ENCODE measurements at regions not wholly inside any gene's neighbourhood (a gene's known extent, or its start where the extent isn't known, plus 50 kb on each side); places are given as distances from the start of the nearest gene placed in this dataset.
"Not testable (repeated sequence)": the region's sequence is repeated elsewhere in the genome, so short reads cannot be mapped to it uniquely, and the experiment has no call there.

DNA sequence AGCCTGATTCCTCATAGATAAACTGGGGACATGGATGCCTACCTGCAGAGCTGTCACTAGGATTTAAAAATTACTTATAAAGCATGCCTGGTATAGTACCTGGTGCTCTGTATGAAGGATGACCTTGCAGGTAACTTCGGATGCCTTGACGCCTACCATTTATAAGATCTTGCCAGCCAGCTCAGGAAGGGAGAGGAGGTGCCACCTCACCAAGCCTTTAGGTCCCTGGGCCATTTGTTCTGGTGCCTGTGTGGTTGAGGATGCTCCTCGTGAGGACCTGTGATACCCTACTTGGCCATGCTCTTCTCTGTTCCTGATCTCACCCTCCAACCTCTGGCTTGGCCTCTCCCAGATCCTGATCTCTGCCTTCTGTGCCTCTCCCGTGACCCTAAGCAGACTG, 85.2 kb downstream of the FDX1 start:
- H3K4me1 Mint-ChIP-seq (ENCODE audit: low read depth) = no peaks in the 10 kb centered on the region
- intact Hi-C loops (cut with micrococcal nuclease) = no loop called here
- H3K9me3 Mint-ChIP-seq = peaks cover 2% of the 10 kb centered on the region
- no peaks in the 10 kb centered on the region for H3K36me3 Mint-ChIP-seq (ENCODE audit: low read depth)
- CTCF ChIA-PET = interaction anchor here (0.7 kb wide), 1 partner anchor 133 kb away, joined by 3 read pairs; no protein-coding TSS in a partner anchor
- peaks cover 6% of the 10 kb centered on the region for H3K27me3 Mint-ChIP-seq (ENCODE audit: low read depth)
- no peak for DNase-seq
- no peak overlapping the region for H3K4me3 Mint-ChIP-seq
- H3K27ac Mint-ChIP-seq = no peak overlapping the region

DNA sequence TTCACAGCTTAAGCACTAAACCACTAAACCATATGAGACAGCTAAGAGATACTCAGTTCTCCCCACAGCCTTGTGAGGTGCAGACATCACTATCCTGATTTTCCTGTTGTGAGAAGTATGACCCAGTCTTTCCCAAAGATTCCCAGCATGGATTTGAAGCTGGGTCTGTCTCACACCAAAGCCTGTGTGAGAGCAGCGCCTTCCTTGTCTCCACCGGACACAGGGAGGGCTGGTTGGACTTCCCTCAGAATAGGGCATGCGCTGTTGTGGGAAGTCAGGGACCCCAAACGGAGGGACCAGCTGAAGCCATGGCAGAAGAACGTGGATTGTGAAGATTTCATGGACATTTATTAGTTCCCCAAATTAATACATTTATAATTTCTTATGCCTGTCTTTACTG, 87.6 kb downstream of the FDX1 start:
- H3K4me1 Mint-ChIP-seq (ENCODE audit: low read depth); H3K36me3 Mint-ChIP-seq (ENCODE audit: low read depth); DNase-seq; H3K4me3 Mint-ChIP-seq; H3K27ac Mint-ChIP-seq; H3K9me3 Mint-ChIP-seq; H3K27me3 Mint-ChIP-seq (ENCODE audit: low read depth); intact Hi-C loops (cut with micrococcal nuclease): not testable (repeated sequence)
- CTCF ChIA-PET = interaction anchor here (0.6 kb wide), 1 partner anchor 313 kb away, joined by 4 read pairs; no protein-coding TSS in a partner anchor

DNA sequence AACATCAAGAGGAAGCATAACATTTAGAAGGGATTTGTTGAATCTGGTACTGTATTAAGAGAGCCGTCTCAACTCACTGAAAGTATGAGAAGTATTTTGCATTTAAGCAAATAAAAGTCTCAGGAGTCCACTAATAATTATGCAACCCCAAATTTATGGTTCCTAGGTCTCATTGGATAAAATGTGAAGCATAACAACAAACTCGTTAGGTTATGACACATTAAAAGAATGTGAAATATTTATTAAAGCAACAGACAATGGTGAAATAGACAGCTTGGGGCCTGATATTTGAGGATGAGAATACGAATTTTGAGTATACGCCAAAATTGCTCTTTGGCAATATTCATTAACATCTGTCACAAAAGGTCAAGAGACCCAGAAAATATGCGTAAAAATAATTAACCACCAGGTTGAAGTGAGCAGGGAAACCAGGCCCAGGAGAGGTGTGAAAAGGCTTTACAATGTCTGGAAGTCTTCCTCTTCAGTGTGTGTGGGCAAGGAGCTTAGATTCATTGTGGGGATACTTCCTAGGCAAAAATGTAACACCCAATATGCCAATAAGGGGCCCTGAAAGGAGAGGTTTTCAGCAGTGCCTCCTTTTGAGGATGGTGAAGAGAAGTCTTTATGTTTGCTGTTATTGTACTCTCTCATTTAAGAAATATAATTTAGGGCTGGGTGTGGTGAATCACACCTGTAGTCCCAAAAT, 89.2 kb downstream of the FDX1 start:
- Mint-ChIP-seq H3K36me3 (ENCODE audit: low read depth) (no peaks in the 10 kb centered on the region), H3K4me3 (no peak overlapping the region), H3K4me1 (ENCODE audit: low read depth) (no peaks in the 10 kb centered on the region), H3K27me3 (ENCODE audit: low read depth) (no peaks in the 10 kb centered on the region), H3K9me3 (peaks cover 8% of the 10 kb centered on the region), H3K27ac (no peak overlapping the region)
- intact Hi-C loops (cut with micrococcal nuclease) = no loop called here
- DNase-seq = no peak
- CTCF ChIA-PET = no interaction called here

DNA sequence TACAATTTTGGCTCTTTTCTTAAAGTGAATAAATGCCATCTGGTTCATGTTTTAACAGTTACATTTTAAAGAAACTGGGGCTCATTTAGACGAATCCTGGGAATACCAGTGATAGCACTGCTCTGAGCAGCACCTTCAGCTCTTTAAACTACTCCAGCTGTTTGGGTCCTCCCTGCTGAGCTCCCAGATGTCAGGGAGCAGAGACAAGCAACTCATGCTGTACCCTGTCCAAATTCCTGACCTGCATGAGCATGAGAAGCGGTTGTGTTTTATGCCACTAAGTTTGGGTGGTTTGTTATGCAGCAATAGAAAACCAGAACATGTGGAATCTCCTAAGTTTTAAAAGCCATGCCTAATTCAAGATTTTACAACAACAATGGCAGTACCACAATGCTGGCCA, 90.0 kb downstream of the FDX1 start:
- DNase-seq = no peak
- CTCF ChIA-PET = interaction anchor here (0.6 kb wide), 1 partner anchor 65 kb away, joined by 3 read pairs; no protein-coding TSS in a partner anchor
- Mint-ChIP-seq H3K27me3 (ENCODE audit: low read depth) (no peaks in the 10 kb centered on the region), H3K36me3 (ENCODE audit: low read depth) (no peaks in the 10 kb centered on the region), H3K9me3 (peaks cover 8% of the 10 kb centered on the region), H3K27ac (no peak overlapping the region), H3K4me1 (ENCODE audit: low read depth) (no peaks in the 10 kb centered on the region), H3K4me3 (no peak overlapping the region)
- intact Hi-C loops (cut with micrococcal nuclease) = no loop called here

DNA sequence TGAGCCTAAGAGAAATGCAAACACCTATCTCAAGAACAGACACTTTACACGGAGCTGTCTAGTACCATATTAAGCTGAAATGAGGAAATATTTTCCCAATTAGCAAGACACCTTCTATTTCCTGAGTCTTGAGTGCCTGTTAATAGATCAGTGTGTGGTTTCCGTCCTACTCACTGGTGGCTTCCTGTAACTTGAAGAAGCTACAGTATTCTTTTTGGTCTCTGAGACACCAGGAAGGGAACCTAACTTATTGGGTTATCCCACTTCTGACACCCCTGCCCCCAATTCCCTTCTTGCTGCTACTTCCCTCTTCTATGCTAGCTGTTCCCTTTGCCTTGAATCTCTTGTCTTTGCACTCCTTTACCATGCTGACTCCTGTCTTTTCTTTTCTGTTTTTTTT, 92.7 kb downstream of the FDX1 start:
- no peaks in the 10 kb centered on the region for H3K4me1 Mint-ChIP-seq (ENCODE audit: low read depth)
- H3K4me3 Mint-ChIP-seq = no peak overlapping the region
- H3K27ac Mint-ChIP-seq = no peak overlapping the region
- CTCF ChIA-PET = no interaction called here
- H3K27me3 Mint-ChIP-seq (ENCODE audit: low read depth) = no peaks in the 10 kb centered on the region
- intact Hi-C loops (cut with micrococcal nuclease) = no loop called here
- no peak for DNase-seq
- H3K9me3 Mint-ChIP-seq = peaks cover 8% of the 10 kb centered on the region
- no peaks in the 10 kb centered on the region for H3K36me3 Mint-ChIP-seq (ENCODE audit: low read depth)

DNA sequence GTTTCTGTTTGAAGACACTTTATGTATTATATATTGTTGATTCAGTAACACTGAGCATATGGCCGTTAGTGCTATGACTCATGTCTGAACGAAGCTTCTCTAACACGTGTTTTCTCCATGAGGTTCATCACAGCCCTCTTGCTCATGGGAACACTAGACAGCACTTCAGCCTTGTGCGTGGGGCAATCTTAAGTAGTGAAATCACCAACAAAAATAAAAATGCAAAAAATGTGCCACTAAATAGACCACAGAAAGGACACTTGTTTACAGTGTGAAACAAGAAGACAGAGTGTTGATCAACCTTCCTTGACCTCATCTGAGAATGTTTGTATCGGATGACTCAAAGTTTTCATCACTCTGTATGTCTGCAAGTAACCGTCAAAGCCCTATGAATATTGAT, 94.5 kb downstream of the FDX1 start:
- Mint-ChIP-seq H3K27ac (no peak overlapping the region), H3K36me3 (ENCODE audit: low read depth) (no peaks in the 10 kb centered on the region), H3K4me3 (no peak overlapping the region), H3K27me3 (ENCODE audit: low read depth) (no peaks in the 10 kb centered on the region), H3K4me1 (ENCODE audit: low read depth) (no peaks in the 10 kb centered on the region), H3K9me3 (peaks cover 14% of the 10 kb centered on the region)
- intact Hi-C loops (cut with micrococcal nuclease) = no loop called here
- CTCF ChIA-PET = no interaction called here
- DNase-seq = no peak

DNA sequence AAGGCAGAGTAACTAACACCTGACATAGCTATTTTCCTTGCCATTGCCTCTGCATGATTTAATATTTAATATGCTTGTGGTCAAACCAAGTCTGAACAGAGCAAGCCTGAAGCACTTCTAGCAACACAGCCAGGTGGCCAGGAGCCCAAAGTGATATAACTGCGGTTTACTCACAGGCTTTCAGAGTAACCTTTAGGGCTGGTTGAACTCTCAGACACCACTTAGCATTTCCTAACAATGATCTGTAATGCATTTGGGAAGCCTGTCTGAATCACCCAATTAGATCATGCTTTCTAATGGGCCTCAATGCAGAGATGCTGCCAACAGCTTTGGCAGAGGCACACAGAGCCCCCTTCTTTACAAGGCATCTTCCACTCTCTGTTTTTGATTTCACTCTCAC, 96.1 kb downstream of the FDX1 start:
- Mint-ChIP-seq H3K4me1 (ENCODE audit: low read depth) (no peaks in the 10 kb centered on the region), H3K27me3 (ENCODE audit: low read depth) (no peaks in the 10 kb centered on the region), H3K36me3 (ENCODE audit: low read depth) (no peaks in the 10 kb centered on the region), H3K9me3 (peaks cover 14% of the 10 kb centered on the region), H3K4me3 (no peak overlapping the region), H3K27ac (no peak overlapping the region)
- intact Hi-C loops (cut with micrococcal nuclease) = no loop called here
- no peak for DNase-seq
- CTCF ChIA-PET = interaction anchor here (0.7 to 0.8 kb wide), 2 partner anchors 670 to 1234 kb away, joined by 3 read pairs; no protein-coding TSS in a partner anchor

DNA sequence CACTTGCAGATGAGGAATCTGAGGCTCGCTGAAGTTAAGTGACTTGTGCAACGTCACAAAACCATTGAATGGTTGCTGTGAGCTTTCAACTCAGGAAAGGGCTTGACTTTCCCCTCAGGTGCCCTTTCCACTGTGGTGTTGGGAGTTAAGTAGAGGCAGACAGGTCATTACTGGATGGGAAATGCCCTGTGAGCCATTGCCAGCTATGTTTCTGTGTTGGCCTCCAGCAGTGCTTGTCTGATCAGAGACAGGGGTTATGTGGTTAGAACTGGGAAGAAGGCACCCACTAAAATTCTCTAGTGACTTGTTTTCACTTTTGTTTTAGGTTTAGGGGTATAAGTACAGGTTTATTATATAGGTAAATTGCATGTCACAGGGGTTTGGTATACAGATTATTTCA, 96.6 kb downstream of the FDX1 start:
- Mint-ChIP-seq H3K9me3 (peaks cover 14% of the 10 kb centered on the region), H3K27me3 (ENCODE audit: low read depth) (no peaks in the 10 kb centered on the region), H3K36me3 (ENCODE audit: low read depth) (no peaks in the 10 kb centered on the region), H3K27ac (no peak overlapping the region), H3K4me3 (no peak overlapping the region), H3K4me1 (ENCODE audit: low read depth) (no peaks in the 10 kb centered on the region)
- no peak for DNase-seq
- CTCF ChIA-PET = interaction anchor here (0.7 to 0.8 kb wide), 2 partner anchors 669 to 1234 kb away, joined by 3 read pairs; no protein-coding TSS in a partner anchor
- intact Hi-C loops (cut with micrococcal nuclease) = no loop called here
